H1 (cell line): ENCODE measurements at regions not wholly inside any gene's neighbourhood (a gene's known extent, or its start where the extent isn't known, plus 50 kb on each side); places are given as distances from the start of the nearest gene placed in this dataset.

Experiments used
- POLR2A ChIP-seq, 2 experiments: IDR thresholded peaks; 1 replicate in 1 of 2; 2 replicates in 1 of 2; pipeline ENCODE4 v1.6.1; 2011; ENCODE audit warnings: low read depth in 2 of 2, low read length in 2 of 2, mild to moderate bottlenecking in 2 of 2; ENCODE audit errors: control extremely low read depth in 1 of 2
- POLR2AphosphoS5 ChIP-seq: IDR thresholded peaks from 2 replicates; pipeline ENCODE4 v1.6.1; 2011; ENCODE audit warnings: low read depth, low read length
- POU5F1 ChIP-seq: IDR thresholded peaks from 2 replicates; pipeline ENCODE4 v1.6.1; 2011; ENCODE audit warnings: low read depth, mild to moderate bottlenecking, low read length, moderate library complexity

DNA sequence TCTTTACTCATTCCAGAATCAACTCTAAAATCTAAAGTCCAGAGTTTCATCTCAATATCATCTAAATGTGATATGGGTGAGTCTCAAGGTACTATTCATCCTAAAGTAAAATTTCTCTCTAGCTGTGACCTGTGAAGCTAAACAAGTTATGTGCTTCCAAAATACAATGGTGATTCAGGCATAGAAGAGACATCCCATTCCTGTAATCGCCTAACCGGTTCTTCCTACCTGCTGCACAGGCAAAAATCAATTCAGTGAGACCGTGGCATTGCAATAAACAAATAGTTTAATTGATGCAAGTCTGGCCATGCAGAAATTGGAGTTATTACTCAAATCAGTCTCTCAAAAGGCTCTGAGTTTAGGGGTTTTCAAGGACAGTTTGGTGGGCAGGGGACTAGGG lies 232.8 kb downstream of the UBE3D start:
- TF ChIP-seq POLR2AphosphoS5, result no peak
- TF ChIP-seq POLR2A (IDR thresholded peaks at IDR 0.05; ENCODE audit: control extremely low read depth in 1 of 2, low read depth in 2 of 2, low read length in 2 of 2), result no peak
- TF ChIP-seq POU5F1, result no peak
